H9 (cell line): ENCODE measurements at regions not wholly inside any gene's neighbourhood (a gene's known extent, or its start where the extent isn't known, plus 50 kb on each side); places are given as distances from the start of the nearest gene placed in this dataset.
A peak's percentile ranks its signal among the peaks of the same experiment; 100 is the strongest.

Experiments used
- DNase-seq: peaks from one replicate; pipeline ENCODE4 v3.0.0-alpha.2; 2017
- H2AFZ ChIP-seq: one replicate; pipeline ENCODE4 v1.6.1; 2013; ENCODE audit warnings: mild to moderate bottlenecking, low read length, control low read depth, moderate library complexity
- H2AK5ac ChIP-seq: 2 replicates; pipeline ENCODE4 v1.6.1; 2013; ENCODE audit warnings: low read length, control low read depth, mixed read lengths; ENCODE audit not compliant: insufficient read length
- H2BK120ac ChIP-seq: one replicate; pipeline ENCODE4 v1.6.1; 2013; ENCODE audit warnings: low read depth, mild to moderate bottlenecking, low read length, control low read depth, inconsistent platforms; ENCODE audit not compliant: poor library complexity, severe bottlenecking
- H2BK12ac ChIP-seq: 2 replicates; pipeline ENCODE4 v1.6.1; 2013; ENCODE audit warnings: low read length, control low read depth, mixed read lengths, low read depth; ENCODE audit not compliant: insufficient read length
- H2BK15ac ChIP-seq: 2 replicates; pipeline ENCODE4 v1.6.1; 2013; ENCODE audit warnings: low read depth, low read length, control low read depth
- H2BK20ac ChIP-seq: one replicate; pipeline ENCODE4 v1.6.1; 2013; ENCODE audit warnings: low read depth, mild to moderate bottlenecking, low read length, control low read depth, inconsistent platforms; ENCODE audit not compliant: poor library complexity, severe bottlenecking
- H2BK5ac ChIP-seq: 2 replicates; pipeline ENCODE4 v1.6.1; 2013; ENCODE audit warnings: low read length, control low read depth, mixed read lengths; ENCODE audit not compliant: insufficient read length
- H3K14ac ChIP-seq: 2 replicates; pipeline ENCODE4 v1.6.1; 2013; ENCODE audit warnings: low read length, control low read depth; ENCODE audit not compliant: insufficient read depth
- H3K18ac ChIP-seq: 2 replicates; pipeline ENCODE4 v1.6.1; 2013; ENCODE audit warnings: low read depth, mild to moderate bottlenecking, mixed read lengths, low read length, control low read depth; ENCODE audit not compliant: insufficient read length
- H3K23ac ChIP-seq: 2 replicates; pipeline ENCODE4 v1.6.1; 2013; ENCODE audit warnings: low read length, control low read depth, mixed read lengths, low read depth; ENCODE audit not compliant: insufficient read length
- H3K23me2 ChIP-seq: 2 replicates; pipeline ENCODE4 v1.6.1; 2013; ENCODE audit warnings: low read depth, mild to moderate bottlenecking, mixed read lengths, low read length, control low read depth; ENCODE audit not compliant: insufficient read length, poor library complexity, severe bottlenecking
- H3K27ac ChIP-seq: 2 replicates; pipeline ENCODE4 v1.5.1; 2013; ENCODE audit warnings: low read length, control low read depth, mixed read lengths, low read depth; ENCODE audit not compliant: insufficient read length
- H3K27me3 ChIP-seq: 2 replicates; pipeline ENCODE4 v1.6.1; 2013; ENCODE audit warnings: low read length, control low read depth, inconsistent platforms; ENCODE audit not compliant: insufficient read depth
- H3K4ac ChIP-seq: 2 replicates; pipeline ENCODE4 v1.6.1; 2013; ENCODE audit warnings: low read depth, mild to moderate bottlenecking, control low read depth, inconsistent platforms, low read length, moderate library complexity
- H3K4me1 ChIP-seq: 2 replicates; pipeline ENCODE4 v1.6.1; 2013; ENCODE audit warnings: low read length, control low read depth, inconsistent platforms; ENCODE audit not compliant: insufficient read depth
- H3K4me2 ChIP-seq: 2 replicates; pipeline ENCODE4 v1.6.1; 2013; ENCODE audit warnings: low read length, control low read depth, mixed read lengths; ENCODE audit not compliant: insufficient read length, insufficient read depth
- H3K56ac ChIP-seq: 2 replicates; pipeline ENCODE4 v1.6.1; 2013; ENCODE audit warnings: low read depth, mild to moderate bottlenecking, mixed read lengths, low read length, control low read depth; ENCODE audit not compliant: insufficient read length
- H3K79me1 ChIP-seq: 2 replicates; pipeline ENCODE4 v1.6.1; 2013; ENCODE audit warnings: low read depth, mild to moderate bottlenecking, moderate library complexity, low read length, control low read depth, inconsistent platforms; ENCODE audit not compliant: insufficient read depth, poor library complexity, severe bottlenecking
- H3K79me2 ChIP-seq: 2 replicates; pipeline ENCODE4 v1.6.1; 2013; ENCODE audit warnings: low read length, control low read depth, inconsistent platforms; ENCODE audit not compliant: insufficient read depth
- H3K9ac ChIP-seq: 2 replicates; pipeline ENCODE4 v1.6.1; 2013; ENCODE audit warnings: low read length, control low read depth, mixed read lengths; ENCODE audit not compliant: insufficient read length; ENCODE audit errors: extremely low read depth
- H3K9me3 ChIP-seq: one replicate; pipeline ENCODE4 v1.6.1; 2013; ENCODE audit warnings: low read depth, low read length, inconsistent platforms; ENCODE audit not compliant: control insufficient read depth
- H3T11ph ChIP-seq: one replicate; pipeline ENCODE4 v1.6.1; 2013; ENCODE audit warnings: mild to moderate bottlenecking, low read length, control low read depth, inconsistent platforms
- H4K20me1 ChIP-seq: one replicate; pipeline ENCODE4 v1.6.1; 2013; ENCODE audit not compliant: control insufficient read depth, insufficient read length, insufficient read depth
- H4K5ac ChIP-seq: 2 replicates; pipeline ENCODE4 v1.6.1; 2013; ENCODE audit warnings: low read depth, mild to moderate bottlenecking, mixed read lengths, low read length, control low read depth; ENCODE audit not compliant: insufficient read length
- H4K8ac ChIP-seq: replicated peaks from 2 replicates; pipeline ENCODE4 v1.6.1; 2013; ENCODE audit warnings: low read length, control low read depth, mixed read lengths, low read depth; ENCODE audit not compliant: insufficient read length
- H4K91ac ChIP-seq: 2 replicates; pipeline ENCODE4 v1.6.1; 2013; ENCODE audit warnings: low read depth, mild to moderate bottlenecking, moderate library complexity, mixed read lengths, low read length, control low read depth; ENCODE audit not compliant: insufficient read length
- H3K27ac Mint-ChIP-seq, 3 experiments: 2 replicates in 2 of 3; 3 replicates in 1 of 3; pipeline ENCODE4 v1.8.0; 2020 to 2021; ENCODE audit warnings: mixed read lengths in 3 of 3, mild to moderate bottlenecking in 1 of 3, moderate library complexity in 1 of 3
- H3K27me3 Mint-ChIP-seq: 2 replicates; pipeline ENCODE4 v1.8.0; 2021; ENCODE audit warnings: low read depth, mild to moderate bottlenecking, moderate library complexity, mixed read lengths
- H3K36me3 Mint-ChIP-seq, 3 experiments: 2 replicates in 2 of 3; 3 replicates in 1 of 3; pipeline ENCODE4 v1.8.0; 2020 to 2021; ENCODE audit warnings: low read depth in 3 of 3, mixed read lengths in 3 of 3; ENCODE audit not compliant: insufficient read depth in 1 of 3
- H3K4me1 Mint-ChIP-seq, 2 experiments: 2 replicates each; pipeline ENCODE4 v1.8.0; 2020; ENCODE audit warnings: mixed read lengths in 2 of 2
- H3K4me3 Mint-ChIP-seq, 2 experiments: 2 replicates in 1 of 2; 3 replicates in 1 of 2; pipeline ENCODE4 v1.8.0; 2020 to 2021; ENCODE audit warnings: mild to moderate bottlenecking in 2 of 2, mixed read lengths in 2 of 2, moderate library complexity in 1 of 2
- H3K9me3 Mint-ChIP-seq, 2 experiments: 2 replicates in 1 of 2; 3 replicates in 1 of 2; pipeline ENCODE4 v1.8.0; 2020; ENCODE audit warnings: mild to moderate bottlenecking in 2 of 2, mixed read lengths in 2 of 2, moderate library complexity in 1 of 2
- WGBS: extraction: QIAGEN DNeasy Blood & Tissue Kit; methylation state at CpG from one replicate; pipeline ENCODE4 v1.1.7; 2013; ENCODE audit warnings: missing lambda C conversion rate, low lambda C conversion rate, mixed read lengths; ENCODE audit not compliant: insufficient read length; ENCODE audit errors: extremely low coverage; 5-methylcytosine and 5-hydroxymethylcytosine counted together
- TF ChIP-seq, protein P1 (sequence below): fragments of 200-600 bp; sonication (generic); conservative IDR thresholded peaks from 3 replicates; pipeline ENCODE4 v1.8.0; 2021; ENCODE audit warnings: antibody characterized with exemption, mild to moderate bottlenecking

DNA sequence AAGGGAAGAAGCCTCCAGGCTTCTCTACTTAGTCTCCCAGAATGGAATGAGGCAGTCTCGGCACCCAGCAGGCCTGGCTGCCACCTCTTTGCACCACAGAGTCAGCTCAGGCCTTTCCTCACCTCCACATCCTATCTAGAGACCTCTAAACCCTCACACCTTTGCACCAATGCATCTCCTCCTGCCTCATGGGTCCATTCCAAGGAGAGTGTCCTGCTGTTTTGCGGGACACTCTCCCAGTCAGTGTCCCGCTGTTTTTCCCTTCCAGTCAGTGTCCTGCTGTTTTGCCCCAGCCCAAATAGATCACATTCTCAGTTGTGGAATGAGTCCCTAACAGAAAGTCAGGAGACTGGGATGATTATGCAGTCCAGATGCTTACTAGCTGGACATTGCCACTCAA lies 185.6 kb upstream of the CAMK1G start:
- no peak overlapping the region for H3K4me2 ChIP-seq
- H3K4me1 Mint-ChIP-seq: peaks cover 34 to 53% of the 10 kb centered on the region in 2 experiments
- DNase-seq: no peak

More for the DNA sequence above, 185.6 kb upstream of the CAMK1G start:
- Histone ChIP-seq H4K8ac (no peak overlapping the region), H2BK15ac (no peak overlapping the region), H3K14ac (no peak overlapping the region), H3K79me1 (no peaks in the 10 kb centered on the region), H3K56ac (no peak overlapping the region), H3K18ac (no peak overlapping the region), H4K5ac (no peak overlapping the region), H3K27ac (no peak overlapping the region), H3K79me2 (no peaks in the 10 kb centered on the region), H3K9me3 (no peaks in the 10 kb centered on the region), H2AK5ac (no peak overlapping the region), H2BK120ac (no peak overlapping the region), H3K23me2 (no peaks in the 10 kb centered on the region), H3K4ac (no peak overlapping the region), H3K4me1 (peaks cover 5% of the 10 kb centered on the region), H3K9ac (no peak overlapping the region), H3T11ph (no peak overlapping the region), H2BK5ac (no peak overlapping the region), H2AFZ (no peak overlapping the region), H2BK20ac (no peak overlapping the region), H4K91ac (no peak overlapping the region), H3K23ac (no peak overlapping the region), H4K20me1 (no peaks in the 10 kb centered on the region), H2BK12ac (no peak overlapping the region), H3K27me3 (no peaks in the 10 kb centered on the region)
- no peak overlapping the region for H3K4me3 Mint-ChIP-seq
- no peaks in the 10 kb centered on the region for H3K36me3 Mint-ChIP-seq
- no peaks in the 10 kb centered on the region; the same call in 1 of the 2 replicates for H3K27me3 Mint-ChIP-seq
- TF ChIP-seq, protein P1, sequence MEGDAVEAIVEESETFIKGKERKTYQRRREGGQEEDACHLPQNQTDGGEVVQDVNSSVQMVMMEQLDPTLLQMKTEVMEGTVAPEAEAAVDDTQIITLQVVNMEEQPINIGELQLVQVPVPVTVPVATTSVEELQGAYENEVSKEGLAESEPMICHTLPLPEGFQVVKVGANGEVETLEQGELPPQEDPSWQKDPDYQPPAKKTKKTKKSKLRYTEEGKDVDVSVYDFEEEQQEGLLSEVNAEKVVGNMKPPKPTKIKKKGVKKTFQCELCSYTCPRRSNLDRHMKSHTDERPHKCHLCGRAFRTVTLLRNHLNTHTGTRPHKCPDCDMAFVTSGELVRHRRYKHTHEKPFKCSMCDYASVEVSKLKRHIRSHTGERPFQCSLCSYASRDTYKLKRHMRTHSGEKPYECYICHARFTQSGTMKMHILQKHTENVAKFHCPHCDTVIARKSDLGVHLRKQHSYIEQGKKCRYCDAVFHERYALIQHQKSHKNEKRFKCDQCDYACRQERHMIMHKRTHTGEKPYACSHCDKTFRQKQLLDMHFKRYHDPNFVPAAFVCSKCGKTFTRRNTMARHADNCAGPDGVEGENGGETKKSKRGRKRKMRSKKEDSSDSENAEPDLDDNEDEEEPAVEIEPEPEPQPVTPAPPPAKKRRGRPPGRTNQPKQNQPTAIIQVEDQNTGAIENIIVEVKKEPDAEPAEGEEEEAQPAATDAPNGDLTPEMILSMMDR: no peak
- H3K27ac Mint-ChIP-seq: peak overlapping the region in 2 of 3 experiments; percentile 1 to 39; a peak in 2 of 7 replicates
- H3K9me3 Mint-ChIP-seq: no peaks in the 10 kb centered on the region
- WGBS: no CpG with 5 or more reads among the region's 3 CpGs
